MM.1S (cell line): ENCODE measurements at regions not wholly inside any gene's neighbourhood (a gene's known extent, or its start where the extent isn't known, plus 50 kb on each side); places are given as distances from the start of the nearest gene placed in this dataset.

Source experiments
- DNase-seq: peaks from one replicate; pipeline ENCODE4 v3.0.0-alpha.2; 2015
- H2AFZ ChIP-seq: fragments of 300-600 bp; sonication (generic); 2 replicates; pipeline ENCODE4 v1.6.0; 2016; ENCODE audit warnings: antibody characterized with exemption, low read length
- H3F3A ChIP-seq: fragments of 300-600 bp; sonication (generic); 2 replicates; pipeline ENCODE4 v1.6.1; 2016; ENCODE audit warnings: mild to moderate bottlenecking, antibody characterized with exemption, low read length, moderate library complexity, mixed read lengths; ENCODE audit not compliant: insufficient read depth
- H3K27ac ChIP-seq: fragments of 300-600 bp; sonication (generic); 2 replicates; pipeline ENCODE4 v1.5.1; 2016; ENCODE audit warnings: mild to moderate bottlenecking, low read length
- H3K27me3 ChIP-seq: fragments of 300-600 bp; sonication (generic); replicated peaks from 2 replicates; pipeline ENCODE4 v1.6.0; 2016; ENCODE audit warnings: low read length; ENCODE audit not compliant: insufficient read depth
- H3K36me3 ChIP-seq: fragments of 300-600 bp; sonication (generic); replicated peaks from 2 replicates; pipeline ENCODE4 v1.6.1; 2016; ENCODE audit warnings: mild to moderate bottlenecking, low read length, mixed read lengths; ENCODE audit not compliant: insufficient read depth
- H3K4me1 ChIP-seq: fragments of 300-600 bp; sonication (generic); 2 replicates; pipeline ENCODE4 v1.6.1; 2016; ENCODE audit warnings: low read length, mixed read lengths
- H3K4me2 ChIP-seq: fragments of 300-600 bp; sonication (generic); 2 replicates; pipeline ENCODE4 v1.6.0; 2016; ENCODE audit warnings: low read depth, low read length
- H3K4me3 ChIP-seq: fragments of 300-600 bp; sonication (generic); 2 replicates; pipeline ENCODE4 v1.5.1; 2016; ENCODE audit warnings: low read length, mixed read lengths
- H3K79me2 ChIP-seq: fragments of 300-600 bp; sonication (generic); 2 replicates; pipeline ENCODE4 v1.6.1; 2016; ENCODE audit warnings: mixed run types, low read length, mixed read lengths
- H3K9ac ChIP-seq: fragments of 300-600 bp; sonication (generic); 2 replicates; pipeline ENCODE4 v1.6.1; 2016; ENCODE audit warnings: low read length, mixed read lengths
- H3K9me2 ChIP-seq: fragments of 300-600 bp; sonication (generic); replicated peaks from 2 replicates; pipeline ENCODE4 v1.6.1; 2016; ENCODE audit warnings: mild to moderate bottlenecking, low read length, mixed read lengths; ENCODE audit not compliant: insufficient read depth
- H3K9me3 ChIP-seq: fragments of 300-600 bp; sonication (generic); replicated peaks from 2 replicates; pipeline ENCODE4 v1.6.1; 2016; ENCODE audit warnings: mild to moderate bottlenecking, low read length, mixed read lengths; ENCODE audit not compliant: insufficient read depth
- H4K20me1 ChIP-seq: fragments of 300-600 bp; sonication (generic); 2 replicates; pipeline ENCODE4 v1.6.1; 2016; ENCODE audit warnings: mild to moderate bottlenecking, low read length, moderate library complexity, mixed read lengths; ENCODE audit not compliant: insufficient read depth
- EZH2 ChIP-seq: fragments of 300-600 bp; sonication (generic); optimal IDR thresholded peaks from 2 replicates; pipeline ENCODE3; 2017; ENCODE audit warnings: low read depth, mild to moderate bottlenecking, antibody characterized with exemption, low read length, mixed read lengths
- EZH2phosphoT487 ChIP-seq: fragments of 300-600 bp; sonication (generic); IDR thresholded peaks from 2 replicates; pipeline ENCODE4 v1.6.1; 2018; ENCODE audit warnings: antibody characterized with exemption, low read length
- TF ChIP-seq, protein P1 (sequence below): fragments of 300-600 bp; sonication (generic); IDR thresholded peaks from 2 replicates; pipeline ENCODE4 v1.5.1; 2016; ENCODE audit warnings: antibody characterized with exemption, low read length, mixed read lengths

DNA sequence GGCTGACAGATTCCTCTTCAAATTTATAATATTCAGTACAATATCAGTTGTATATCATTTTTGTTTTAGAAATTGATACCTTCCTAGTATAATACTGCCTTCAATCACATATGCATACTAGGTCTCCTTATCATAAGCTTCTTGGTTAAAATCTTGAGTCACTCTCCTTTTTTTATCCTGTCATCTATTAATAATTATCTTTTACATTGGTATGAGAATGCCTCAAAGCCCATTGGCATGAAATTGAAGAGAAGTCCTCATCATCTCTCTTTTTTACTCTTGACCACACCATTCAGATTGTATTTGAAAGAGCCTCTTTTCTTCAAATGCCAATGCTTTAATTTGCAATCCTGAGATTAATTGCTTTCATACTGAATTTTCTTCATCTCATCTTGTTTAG, 810.3 kb downstream of the BRINP1 start:
- DNase-seq: no peak
- Histone ChIP-seq H3F3A (no peaks in the 10 kb centered on the region), H3K9me2 (no peaks in the 10 kb centered on the region), H3K79me2 (no peaks in the 10 kb centered on the region), H3K27me3 (no peaks in the 10 kb centered on the region), H3K4me1 (no peaks in the 10 kb centered on the region), H2AFZ (no peak overlapping the region), H4K20me1 (no peaks in the 10 kb centered on the region), H3K27ac (no peak overlapping the region), H3K9ac (no peak overlapping the region), H3K9me3 (no peaks in the 10 kb centered on the region), H3K36me3 (no peaks in the 10 kb centered on the region), H3K4me2 (no peak overlapping the region), H3K4me3 (no peak overlapping the region)
- TF ChIP-seq EZH2: no peak

DNA sequence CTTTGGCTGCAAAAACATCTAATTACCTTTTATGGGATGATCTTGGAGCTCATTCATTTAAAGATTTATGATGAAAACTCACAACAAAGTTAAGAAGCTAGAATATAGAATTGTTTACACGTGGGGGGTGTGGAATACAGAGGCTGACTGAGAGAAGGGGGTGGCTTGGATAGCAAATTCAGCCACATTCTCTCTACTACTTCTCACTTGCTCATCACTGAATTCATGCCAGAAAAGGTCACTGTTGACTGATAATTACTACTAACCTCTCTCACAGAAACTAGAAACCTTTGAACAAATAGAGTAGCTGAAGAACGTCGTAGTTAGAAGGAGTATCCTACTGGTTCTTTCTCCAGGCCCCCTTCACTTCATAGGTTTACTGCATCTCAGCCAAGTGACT, 808.2 kb downstream of the BRINP1 start:
- Histone ChIP-seq H3K9ac (no peak overlapping the region), H3K79me2 (no peaks in the 10 kb centered on the region), H3K27me3 (no peaks in the 10 kb centered on the region), H3K27ac (no peak overlapping the region), H3K36me3 (no peaks in the 10 kb centered on the region), H2AFZ (no peak overlapping the region), H3K4me3 (no peak overlapping the region), H3K4me1 (no peaks in the 10 kb centered on the region), H3K4me2 (no peak overlapping the region), H3F3A (no peaks in the 10 kb centered on the region), H3K9me3 (no peaks in the 10 kb centered on the region), H4K20me1 (no peaks in the 10 kb centered on the region), H3K9me2 (no peaks in the 10 kb centered on the region)
- no peak for TF ChIP-seq EZH2
- no peak for TF ChIP-seq EZH2phosphoT487
- TF ChIP-seq, protein P1, sequence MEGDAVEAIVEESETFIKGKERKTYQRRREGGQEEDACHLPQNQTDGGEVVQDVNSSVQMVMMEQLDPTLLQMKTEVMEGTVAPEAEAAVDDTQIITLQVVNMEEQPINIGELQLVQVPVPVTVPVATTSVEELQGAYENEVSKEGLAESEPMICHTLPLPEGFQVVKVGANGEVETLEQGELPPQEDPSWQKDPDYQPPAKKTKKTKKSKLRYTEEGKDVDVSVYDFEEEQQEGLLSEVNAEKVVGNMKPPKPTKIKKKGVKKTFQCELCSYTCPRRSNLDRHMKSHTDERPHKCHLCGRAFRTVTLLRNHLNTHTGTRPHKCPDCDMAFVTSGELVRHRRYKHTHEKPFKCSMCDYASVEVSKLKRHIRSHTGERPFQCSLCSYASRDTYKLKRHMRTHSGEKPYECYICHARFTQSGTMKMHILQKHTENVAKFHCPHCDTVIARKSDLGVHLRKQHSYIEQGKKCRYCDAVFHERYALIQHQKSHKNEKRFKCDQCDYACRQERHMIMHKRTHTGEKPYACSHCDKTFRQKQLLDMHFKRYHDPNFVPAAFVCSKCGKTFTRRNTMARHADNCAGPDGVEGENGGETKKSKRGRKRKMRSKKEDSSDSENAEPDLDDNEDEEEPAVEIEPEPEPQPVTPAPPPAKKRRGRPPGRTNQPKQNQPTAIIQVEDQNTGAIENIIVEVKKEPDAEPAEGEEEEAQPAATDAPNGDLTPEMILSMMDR: no peak
- DNase-seq: no peak

DNA sequence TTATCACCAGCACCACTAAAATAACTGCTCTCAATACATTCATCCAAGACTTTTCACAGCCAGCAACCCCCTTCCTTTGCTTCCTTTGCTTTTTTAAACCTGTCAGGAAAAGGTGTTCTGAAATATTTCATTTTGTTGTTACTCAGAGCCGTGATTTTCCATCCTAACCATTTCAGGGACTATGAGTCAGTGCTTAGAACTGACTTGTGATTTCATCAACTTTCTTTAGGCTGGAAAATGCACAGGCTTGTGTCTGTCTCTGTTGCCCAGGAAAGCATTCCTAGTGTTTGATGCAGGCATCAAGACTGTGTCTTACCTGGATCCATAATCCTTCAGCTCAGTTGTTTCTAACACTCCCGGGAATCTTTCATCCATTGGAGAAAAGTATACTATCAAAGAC, 805.6 kb downstream of the BRINP1 start:
- H3K27ac ChIP-seq: no peak overlapping the region
- no peak overlapping the region for H3K4me3 ChIP-seq
- no peaks in the 10 kb centered on the region for H3K79me2 ChIP-seq
- TF ChIP-seq, protein P1: no peak
- TF ChIP-seq EZH2phosphoT487: no peak
- no peak for TF ChIP-seq EZH2
- no peak overlapping the region for H3K4me2 ChIP-seq
- DNase-seq: no peak
- H3F3A ChIP-seq: no peaks in the 10 kb centered on the region
- no peaks in the 10 kb centered on the region for H3K36me3 ChIP-seq
- H2AFZ ChIP-seq: no peak overlapping the region
- no peak overlapping the region for H3K9ac ChIP-seq
- H3K9me2 ChIP-seq: no peaks in the 10 kb centered on the region
- no peaks in the 10 kb centered on the region for H3K4me1 ChIP-seq
- H3K27me3 ChIP-seq: no peaks in the 10 kb centered on the region
- no peaks in the 10 kb centered on the region for H4K20me1 ChIP-seq
- no peaks in the 10 kb centered on the region for H3K9me3 ChIP-seq

DNA sequence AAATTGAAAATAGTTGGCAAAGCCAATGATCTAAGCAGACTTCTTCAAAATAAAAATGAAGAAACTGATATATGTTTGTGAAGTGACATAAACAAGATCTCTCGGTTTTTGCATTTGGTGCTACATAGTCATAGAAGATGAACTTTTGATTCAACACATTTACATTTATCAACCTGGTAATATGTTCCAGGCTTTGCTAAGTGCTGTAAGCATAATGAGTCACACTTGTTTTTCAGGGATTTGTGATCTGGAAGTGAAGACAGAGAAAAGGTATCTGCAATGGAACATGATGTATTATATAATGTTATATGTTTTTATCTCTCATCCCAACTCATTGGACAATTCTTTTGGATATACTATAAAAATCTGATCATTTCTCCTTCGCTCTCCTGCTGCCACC, 801.4 kb downstream of the BRINP1 start:
- Histone ChIP-seq H3K27ac (no peak overlapping the region), H3K79me2 (no peaks in the 10 kb centered on the region), H3K27me3 (no peaks in the 10 kb centered on the region), H3K4me2 (no peak overlapping the region), H3K9me3 (no peaks in the 10 kb centered on the region), H3K9me2 (no peaks in the 10 kb centered on the region), H3K36me3 (no peaks in the 10 kb centered on the region), H3K9ac (no peak overlapping the region), H3K4me3 (no peak overlapping the region), H4K20me1 (no peaks in the 10 kb centered on the region), H3K4me1 (no peaks in the 10 kb centered on the region), H3F3A (no peaks in the 10 kb centered on the region), H2AFZ (no peak overlapping the region)
- no peak for DNase-seq
- TF ChIP-seq, protein P1: no peak
- TF ChIP-seq EZH2: no peak
- TF ChIP-seq EZH2phosphoT487: no peak
